Activated T-cell treated with anti-CD3 and anti-CD28 coated beads, Interleukin-2, amount 50 U/mL, for 4 hours (primary cell): ENCODE measurements at regions not wholly inside any gene's neighbourhood (a gene's known extent, or its start where the extent isn't known, plus 50 kb on each side); places are given as distances from the start of the nearest gene placed in this dataset.

Experiments
- ATAC-seq, 2 donors: fragments of 200-7000 bp; cut with Tn5 transposase; one replicate each; pipeline ENCODE4 v1.10.0; 2021
- DNase-seq: peaks from one replicate; pipeline ENCODE4 v3.0.0-alpha.2; 2020
- H3K27me3 Mint-ChIP-seq: one replicate; pipeline ENCODE4 v1.8.0; 2021; ENCODE audit warnings: low read depth, mixed read lengths
- H3K36me3 Mint-ChIP-seq: one replicate; pipeline ENCODE4 v1.8.0; 2022; ENCODE audit warnings: mixed read lengths; ENCODE audit not compliant: insufficient read depth
- H3K4me1 Mint-ChIP-seq: one replicate; pipeline ENCODE4 v1.8.0; 2021; ENCODE audit warnings: low read depth, mixed read lengths
- H3K4me3 Mint-ChIP-seq: one replicate; pipeline ENCODE4 v1.8.0; 2021; ENCODE audit warnings: mild to moderate bottlenecking, moderate library complexity, mixed read lengths
- H3K9me3 Mint-ChIP-seq: one replicate; pipeline ENCODE4 v1.8.0; 2021; ENCODE audit warnings: mixed read lengths

DNA sequence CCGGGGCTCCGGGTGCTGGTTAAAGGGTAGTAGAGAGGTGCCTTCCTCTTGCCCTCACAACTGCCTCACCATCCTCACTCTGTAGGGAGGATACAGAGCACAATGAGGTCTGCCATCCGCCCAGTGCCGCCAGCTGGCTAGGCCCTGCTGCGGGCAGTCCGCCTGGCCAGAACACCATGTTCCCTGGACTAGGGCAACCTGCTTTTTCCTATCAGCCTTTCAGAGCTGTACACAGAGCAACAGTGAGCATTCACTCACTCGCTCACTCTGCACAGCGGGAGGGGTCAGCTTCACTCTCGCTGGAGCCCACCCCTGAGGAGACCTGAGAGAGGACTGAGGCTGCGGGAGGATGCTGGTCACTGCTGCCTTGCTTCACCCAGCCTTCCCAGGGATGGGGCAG lies 218.7 kb upstream of the CHRNA7 start:
- no peak for ATAC-seq
- Mint-ChIP-seq H3K4me3 (no peak overlapping the region), H3K36me3 (no peaks in the 10 kb centered on the region), H3K27me3 (peaks cover 3% of the 10 kb centered on the region), H3K9me3 (no peaks in the 10 kb centered on the region), H3K4me1 (no peaks in the 10 kb centered on the region)
- no peak for DNase-seq

DNA sequence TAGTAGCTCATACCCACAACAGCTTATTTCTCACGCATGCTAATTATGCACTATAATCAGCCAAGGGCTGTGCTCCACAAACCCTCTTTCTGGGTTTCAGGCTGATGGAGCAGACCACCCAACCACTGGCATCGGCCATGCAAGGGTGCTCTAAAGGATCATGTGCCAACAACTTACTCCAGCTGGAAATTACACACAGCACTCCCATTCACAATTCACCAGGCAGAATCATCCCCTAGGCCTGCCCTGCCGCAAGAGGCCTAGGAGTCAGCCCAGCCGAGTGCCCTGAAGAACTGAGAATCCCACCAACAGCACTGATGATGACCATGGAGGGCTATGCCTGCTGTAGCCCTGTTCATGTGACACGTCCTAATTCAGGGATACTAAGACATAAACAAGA lies 216.2 kb upstream of the CHRNA7 start:
- DNase-seq (no peak), ATAC-seq (no peak)
- no peaks in the 10 kb centered on the region for H3K4me1 Mint-ChIP-seq
- H3K36me3 Mint-ChIP-seq, result no peaks in the 10 kb centered on the region
- H3K4me3 Mint-ChIP-seq, result no peak overlapping the region
- H3K9me3 Mint-ChIP-seq, result no peaks in the 10 kb centered on the region
- peaks cover 3% of the 10 kb centered on the region for H3K27me3 Mint-ChIP-seq

DNA sequence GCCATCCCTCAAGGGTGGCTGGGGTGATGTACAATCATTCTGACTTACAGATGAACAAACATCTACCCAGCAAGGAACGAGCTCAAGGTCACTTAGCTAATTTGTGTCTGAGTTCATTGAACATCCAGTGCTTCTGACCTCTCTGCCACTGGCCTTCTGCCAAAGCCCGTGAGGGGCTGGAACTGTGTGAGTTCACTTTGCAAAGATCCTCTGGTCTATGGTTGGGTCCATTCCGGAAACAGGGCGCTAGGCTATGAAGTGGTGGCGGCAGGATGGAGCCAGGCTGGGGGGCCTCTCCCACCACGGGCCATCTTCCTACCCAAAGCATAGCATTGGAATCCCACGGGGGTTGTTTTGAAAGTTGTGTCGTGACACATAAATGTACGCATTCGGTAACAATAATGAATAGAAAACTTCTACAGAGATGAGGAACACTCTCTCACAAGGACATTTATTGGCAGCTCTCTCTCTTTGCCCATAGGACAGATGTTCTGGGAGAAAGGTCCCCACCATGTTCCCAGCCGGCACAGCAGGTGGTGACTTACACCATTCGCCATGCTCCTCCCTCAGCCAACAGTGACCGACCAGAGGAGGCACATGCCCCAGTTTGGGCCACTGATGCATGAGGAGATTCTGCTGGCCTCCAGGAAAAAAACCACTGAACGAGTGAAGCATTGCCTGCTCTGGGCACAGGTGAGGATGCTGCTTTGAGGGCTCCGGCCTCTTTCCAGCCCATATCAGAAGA lies 214.7 kb upstream of the CHRNA7 start:
- no peaks in the 10 kb centered on the region for H3K4me1 Mint-ChIP-seq
- H3K4me3 Mint-ChIP-seq, result no peak overlapping the region
- DNase-seq, result no peak
- no peaks in the 10 kb centered on the region for H3K36me3 Mint-ChIP-seq
- no peak for ATAC-seq
- H3K27me3 Mint-ChIP-seq, result peaks cover 3% of the 10 kb centered on the region
- H3K9me3 Mint-ChIP-seq, result no peaks in the 10 kb centered on the region

DNA sequence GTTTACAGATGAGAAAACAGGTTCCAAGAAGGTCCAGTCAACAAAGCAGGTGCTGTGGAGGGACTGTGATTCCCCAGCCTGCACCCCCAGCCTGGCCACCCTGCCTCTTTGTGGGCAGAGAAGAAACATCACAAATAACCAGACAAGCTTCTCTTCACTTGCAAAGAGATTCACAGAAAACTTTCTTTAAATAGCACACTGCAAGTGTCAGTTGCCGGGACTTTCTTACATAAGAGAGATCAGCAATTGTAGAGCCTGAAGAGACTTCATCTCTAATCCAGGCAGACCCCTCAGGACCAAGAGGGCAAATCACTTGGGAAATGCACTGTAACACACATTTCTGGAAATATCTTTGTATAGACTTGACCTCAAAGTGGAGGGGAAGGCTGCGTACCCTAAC lies 207.9 kb upstream of the CHRNA7 start:
- no peak for DNase-seq
- no peak overlapping the region for H3K4me3 Mint-ChIP-seq
- H3K4me1 Mint-ChIP-seq, result no peaks in the 10 kb centered on the region
- no peaks in the 10 kb centered on the region for H3K9me3 Mint-ChIP-seq
- no peak for ATAC-seq
- H3K36me3 Mint-ChIP-seq, result no peaks in the 10 kb centered on the region
- peaks cover 5% of the 10 kb centered on the region for H3K27me3 Mint-ChIP-seq

DNA sequence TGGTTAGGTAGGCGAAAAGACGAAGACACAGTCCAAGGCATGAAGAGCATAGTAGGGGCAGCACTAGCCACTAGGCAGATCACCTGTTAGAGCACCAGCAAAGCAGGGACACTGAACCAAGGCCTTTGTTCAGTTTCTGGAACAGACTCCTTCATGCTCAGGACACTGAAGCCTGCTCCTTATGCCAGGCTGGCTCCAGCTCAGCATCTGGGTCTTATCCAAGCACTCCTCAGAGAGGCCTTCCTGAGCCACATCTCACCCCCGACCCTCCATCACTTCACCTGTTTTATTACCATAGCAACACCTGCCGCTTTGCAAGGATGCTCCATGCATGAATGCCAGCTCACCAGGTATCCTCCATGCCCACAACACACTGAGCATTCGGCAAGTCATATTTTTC lies 206.3 kb upstream of the CHRNA7 start:
- Mint-ChIP-seq H3K27me3 (peaks cover 5% of the 10 kb centered on the region), H3K9me3 (no peaks in the 10 kb centered on the region), H3K4me3 (no peak overlapping the region), H3K36me3 (no peaks in the 10 kb centered on the region), H3K4me1 (no peaks in the 10 kb centered on the region)
- DNase-seq (no peak), ATAC-seq (no peak)

DNA sequence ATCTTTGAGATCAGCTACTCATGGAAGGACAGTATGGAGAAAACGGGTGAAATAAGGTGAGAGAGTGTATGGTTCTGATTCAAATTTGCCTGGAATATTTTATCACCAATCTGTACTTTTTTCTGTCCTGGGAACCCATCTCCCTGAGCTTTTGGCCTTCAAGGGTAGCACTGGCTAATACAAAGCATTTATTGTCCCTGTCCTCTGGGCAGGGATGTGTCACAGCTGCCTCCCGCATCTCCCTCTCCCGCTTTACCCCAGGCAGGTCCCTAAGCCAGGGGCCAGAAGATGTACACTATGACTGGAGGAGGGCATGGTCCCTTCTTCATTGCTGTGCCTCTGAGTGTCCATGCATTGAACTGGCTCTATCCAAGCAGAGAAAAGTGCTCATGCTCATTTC lies 201.7 kb upstream of the CHRNA7 start:
- H3K4me1 Mint-ChIP-seq, result no peaks in the 10 kb centered on the region
- peaks cover 19% of the 10 kb centered on the region for H3K27me3 Mint-ChIP-seq
- no peaks in the 10 kb centered on the region for H3K36me3 Mint-ChIP-seq
- no peak overlapping the region for H3K4me3 Mint-ChIP-seq
- DNase-seq, result no peak
- H3K9me3 Mint-ChIP-seq, result no peaks in the 10 kb centered on the region
- ATAC-seq, result no peak

DNA sequence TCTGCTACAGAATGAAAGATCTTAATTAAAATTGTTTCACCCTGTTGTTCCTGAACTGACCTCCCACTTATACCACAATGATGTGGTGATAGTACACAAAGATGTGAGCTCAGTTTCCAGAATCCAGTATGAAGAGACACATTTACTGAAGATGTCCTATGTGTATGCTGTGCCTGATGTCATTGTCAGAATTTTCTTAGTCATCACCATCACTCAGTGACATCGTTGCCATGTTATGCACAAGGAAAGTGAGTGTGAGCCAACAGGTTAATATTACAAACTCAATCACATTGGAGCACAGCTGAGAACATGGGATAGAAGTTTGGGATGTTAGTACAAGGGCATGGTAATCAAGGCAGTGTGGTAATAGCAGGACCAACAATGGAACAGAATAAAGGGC lies 199.7 kb upstream of the CHRNA7 start:
- ATAC-seq (no peak), DNase-seq (no peak)
- no peaks in the 10 kb centered on the region for H3K36me3 Mint-ChIP-seq
- H3K9me3 Mint-ChIP-seq, result no peaks in the 10 kb centered on the region
- no peak overlapping the region for H3K4me3 Mint-ChIP-seq
- H3K4me1 Mint-ChIP-seq, result no peaks in the 10 kb centered on the region
- H3K27me3 Mint-ChIP-seq, result peaks cover 22% of the 10 kb centered on the region

DNA sequence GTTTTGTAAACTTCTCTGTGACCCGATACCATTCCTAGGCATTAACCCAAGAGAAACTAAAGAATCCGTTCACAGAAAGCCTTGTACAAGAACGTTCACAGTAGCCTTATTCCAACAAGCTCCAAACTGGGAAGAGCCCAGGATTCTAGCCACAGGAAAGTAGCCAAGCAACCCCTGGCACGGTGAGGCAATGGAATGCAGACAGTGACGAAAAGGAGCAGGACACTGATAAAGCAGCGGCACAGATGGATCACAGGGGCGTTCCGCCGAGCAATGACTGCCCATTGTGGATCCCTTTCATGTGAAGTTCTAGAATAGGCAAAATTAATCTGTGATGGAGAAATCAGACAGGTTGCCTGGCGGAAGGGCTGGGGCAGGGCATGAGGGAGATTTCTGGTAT lies 198.7 kb upstream of the CHRNA7 start:
- Mint-ChIP-seq H3K4me3 (no peak overlapping the region), H3K36me3 (no peaks in the 10 kb centered on the region), H3K27me3 (peaks cover 22% of the 10 kb centered on the region), H3K4me1 (no peaks in the 10 kb centered on the region), H3K9me3 (no peaks in the 10 kb centered on the region)
- DNase-seq (no peak), ATAC-seq (no peak)

DNA sequence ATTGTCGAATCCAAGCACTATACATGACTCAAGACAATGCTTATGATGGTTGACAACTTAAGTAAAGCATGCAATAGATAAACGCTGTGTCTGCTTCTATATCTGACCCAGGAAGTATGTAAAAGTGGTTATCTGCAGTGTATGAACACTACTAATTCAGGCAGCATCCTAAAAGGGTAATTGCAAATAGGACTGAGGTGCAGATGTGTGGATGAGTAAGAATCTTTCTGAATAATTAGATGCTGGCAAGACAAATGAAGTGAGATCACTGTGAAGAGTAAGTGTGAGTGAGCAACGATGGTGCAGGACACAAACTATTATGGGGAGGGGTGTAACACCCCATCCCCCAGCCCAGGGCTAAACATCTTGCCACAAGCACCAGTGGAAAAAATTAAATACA lies 195.7 kb upstream of the CHRNA7 start:
- Mint-ChIP-seq H3K36me3 (no peaks in the 10 kb centered on the region), H3K4me1 (no peaks in the 10 kb centered on the region), H3K27me3 (peaks cover 17% of the 10 kb centered on the region), H3K9me3 (no peaks in the 10 kb centered on the region), H3K4me3 (no peak overlapping the region)
- DNase-seq (no peak), ATAC-seq (no peak)

DNA sequence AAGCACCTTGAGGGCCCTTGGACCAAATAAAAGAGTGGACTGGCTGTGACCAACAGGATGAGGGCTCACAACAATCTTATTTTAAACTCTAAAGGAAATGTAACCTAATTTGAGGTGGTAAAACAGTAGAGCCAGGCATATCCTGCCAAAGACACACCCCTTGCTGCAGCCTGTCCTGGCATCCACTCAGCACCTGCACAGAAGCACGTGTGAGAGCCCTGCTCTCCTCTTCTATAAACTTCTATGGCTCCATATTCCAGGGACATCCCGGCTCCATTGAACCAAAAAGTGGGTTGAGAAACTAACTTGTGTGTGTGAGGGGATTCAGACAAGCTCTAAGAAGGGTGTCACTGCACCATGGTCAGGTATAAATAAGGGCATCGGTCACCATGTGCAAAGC lies 190.9 kb upstream of the CHRNA7 start:
- DNase-seq (no peak), ATAC-seq (no peak)
- Mint-ChIP-seq H3K4me1 (no peaks in the 10 kb centered on the region), H3K4me3 (no peak overlapping the region), H3K27me3 (peaks cover 5% of the 10 kb centered on the region), H3K9me3 (no peaks in the 10 kb centered on the region), H3K36me3 (no peaks in the 10 kb centered on the region)

DNA sequence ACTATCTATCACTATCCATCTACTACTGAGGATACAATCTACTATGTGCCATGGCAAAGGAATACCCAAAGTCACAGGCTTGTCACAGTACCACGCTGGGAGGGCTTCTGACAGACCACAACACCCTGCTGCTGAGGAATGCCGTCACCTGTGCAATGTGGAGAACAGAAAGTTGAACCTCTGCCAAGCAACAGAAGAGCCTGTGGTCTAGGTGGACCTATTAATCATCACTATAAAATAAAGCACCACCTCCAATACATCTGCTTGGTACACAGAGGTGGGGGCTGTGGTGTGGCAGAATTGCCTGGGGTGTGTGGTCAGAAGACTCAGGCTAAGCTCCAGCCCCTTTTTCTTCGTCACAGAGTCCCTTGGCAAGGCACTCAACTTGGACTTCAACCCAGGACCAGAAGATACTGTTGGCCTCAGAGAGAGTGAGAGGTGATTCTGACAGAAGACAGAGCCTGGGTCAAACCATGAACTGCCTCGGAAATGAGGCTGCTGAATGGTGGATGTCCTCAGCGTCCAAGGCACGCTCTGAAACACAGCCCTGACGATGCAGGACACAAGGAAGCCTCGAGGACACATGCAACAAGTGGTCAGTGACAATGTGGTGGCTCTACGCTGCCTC lies 189.4 kb upstream of the CHRNA7 start:
- ATAC-seq (no peak), DNase-seq (no peak)
- Mint-ChIP-seq H3K9me3 (no peaks in the 10 kb centered on the region), H3K27me3 (peaks cover under 1% of the 10 kb centered on the region), H3K4me1 (no peaks in the 10 kb centered on the region), H3K36me3 (no peaks in the 10 kb centered on the region), H3K4me3 (no peak overlapping the region)

DNA sequence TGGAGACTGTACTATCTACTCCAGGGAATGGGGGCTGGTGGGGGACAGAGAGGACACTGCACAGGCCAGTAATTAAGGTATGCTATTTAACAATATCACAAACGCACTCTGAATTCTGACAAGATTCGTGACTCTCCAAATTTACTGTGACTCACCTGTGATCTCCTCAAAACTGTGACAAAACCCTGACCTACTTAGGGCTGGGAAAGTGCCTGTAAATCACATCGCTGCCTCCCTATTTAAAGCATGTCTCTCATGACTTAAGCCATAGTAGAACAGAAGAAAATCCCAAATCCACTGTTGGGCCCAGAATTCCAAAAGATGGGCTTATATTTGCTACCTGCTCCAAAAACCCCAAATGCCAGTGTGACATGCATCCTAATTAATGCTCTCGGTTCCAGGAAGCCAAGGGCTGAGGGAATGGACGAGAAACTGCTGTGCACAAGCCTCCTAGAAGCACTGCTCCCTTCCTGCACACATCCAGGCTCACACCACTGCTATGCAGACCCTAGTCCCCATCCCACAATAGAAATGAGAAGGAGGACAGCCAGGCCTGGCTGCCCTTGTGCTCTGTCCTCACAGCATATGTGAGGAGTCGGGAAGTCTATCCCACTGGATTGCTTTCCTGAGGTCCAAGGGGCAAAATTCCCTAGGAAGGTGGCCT lies 187.7 kb upstream of the CHRNA7 start:
- Mint-ChIP-seq H3K4me1 (no peaks in the 10 kb centered on the region), H3K9me3 (no peaks in the 10 kb centered on the region), H3K27me3 (peaks cover 7% of the 10 kb centered on the region), H3K36me3 (no peaks in the 10 kb centered on the region), H3K4me3 (no peak overlapping the region)
- ATAC-seq, result no peak
- DNase-seq, result no peak

DNA sequence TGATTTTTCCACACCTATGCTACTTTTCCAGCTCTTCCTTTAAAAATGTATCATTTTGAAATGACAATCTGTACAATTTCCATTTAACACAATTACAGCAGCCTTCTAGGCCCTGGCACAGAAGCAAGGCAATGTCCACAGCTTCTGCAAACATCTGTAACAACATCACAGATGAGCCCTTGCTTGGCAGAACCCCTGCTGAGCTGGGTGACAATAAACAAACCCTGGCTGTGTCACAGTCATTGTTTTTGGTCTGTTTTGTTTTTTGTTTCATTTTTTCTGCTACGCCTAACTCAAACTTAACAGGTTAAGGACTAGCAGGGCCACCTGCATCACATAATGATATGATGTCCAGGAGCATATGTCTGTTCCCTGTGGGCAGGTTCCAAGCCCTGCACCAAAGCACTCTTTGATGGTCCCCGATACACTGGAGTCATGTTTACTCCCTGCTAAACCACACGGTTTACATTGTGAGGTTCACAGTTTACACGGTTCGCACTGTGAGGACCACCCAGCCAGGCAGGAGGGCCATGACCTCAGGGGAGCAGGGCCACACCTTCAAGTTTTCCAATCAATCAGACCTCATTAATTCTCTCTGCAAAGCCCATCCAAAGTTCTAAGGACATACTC lies 186.8 kb upstream of the CHRNA7 start:
- Mint-ChIP-seq H3K36me3 (no peaks in the 10 kb centered on the region), H3K9me3 (no peaks in the 10 kb centered on the region), H3K27me3 (peaks cover 9% of the 10 kb centered on the region), H3K4me1 (no peaks in the 10 kb centered on the region), H3K4me3 (no peak overlapping the region)
- DNase-seq, result no peak
- ATAC-seq, result no peak

DNA sequence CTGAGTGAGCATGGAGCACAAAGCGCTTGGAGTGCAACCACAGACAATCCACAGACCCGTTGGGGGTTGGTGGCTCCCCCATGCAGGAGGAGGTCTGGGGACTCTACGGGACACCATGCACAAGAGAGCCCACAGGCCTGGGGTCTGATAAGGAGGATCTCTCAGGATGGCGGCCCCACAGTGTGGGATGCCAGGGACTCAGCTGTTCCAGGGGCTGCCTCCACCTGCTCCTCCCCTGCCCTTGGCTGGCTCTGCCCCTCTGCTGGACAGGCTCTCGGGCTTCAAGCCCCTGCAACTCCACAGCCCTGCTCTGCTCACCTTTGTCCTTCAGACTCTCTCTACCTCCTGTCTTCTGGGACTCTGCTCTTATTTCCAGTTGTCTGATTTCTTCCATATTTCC lies 184.5 kb upstream of the CHRNA7 start:
- no peak overlapping the region for H3K4me3 Mint-ChIP-seq
- H3K27me3 Mint-ChIP-seq, result peaks cover 9% of the 10 kb centered on the region
- H3K36me3 Mint-ChIP-seq, result no peaks in the 10 kb centered on the region
- ATAC-seq (no peak), DNase-seq (no peak)
- H3K4me1 Mint-ChIP-seq, result no peaks in the 10 kb centered on the region
- peaks cover 4% of the 10 kb centered on the region for H3K9me3 Mint-ChIP-seq

DNA sequence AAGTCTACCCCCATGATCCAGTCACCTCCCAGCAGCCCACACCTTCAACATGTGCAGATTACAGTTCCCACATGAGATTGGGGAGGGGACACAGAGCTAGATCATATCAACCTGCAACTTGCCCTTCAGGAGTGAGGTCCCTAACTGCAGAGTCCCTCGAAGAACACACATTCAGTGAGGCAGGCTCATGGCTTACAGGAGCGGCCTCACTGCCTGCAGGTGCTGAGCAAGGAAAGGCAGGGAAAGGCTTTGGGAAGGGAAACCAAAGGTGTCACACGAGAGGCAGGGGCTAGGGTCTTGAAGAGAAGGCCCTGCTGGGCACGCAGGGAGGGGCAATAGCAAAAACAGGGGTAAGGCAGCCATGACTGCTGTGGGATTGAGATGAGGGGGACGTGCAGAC lies 182.4 kb upstream of the CHRNA7 start:
- ATAC-seq (no peak), DNase-seq (no peak)
- no peaks in the 10 kb centered on the region for H3K36me3 Mint-ChIP-seq
- H3K9me3 Mint-ChIP-seq, result peaks cover 9% of the 10 kb centered on the region
- no peak overlapping the region for H3K4me3 Mint-ChIP-seq
- no peaks in the 10 kb centered on the region for H3K4me1 Mint-ChIP-seq
- peaks cover 9% of the 10 kb centered on the region for H3K27me3 Mint-ChIP-seq
